Esophagus muscularis mucosa (tissue), 4 donors: ENCODE measurements at regions not wholly inside any gene's neighbourhood (a gene's known extent, or its start where the extent isn't known, plus 50 kb on each side); places are given as distances from the start of the nearest gene placed in this dataset.

ENCODE experiments used
- DNase-seq: peaks from one replicate; pipeline ENCODE4 v3.0.0-alpha.2; 2017; ENCODE audit errors: extremely low spot score
- H3K27ac ChIP-seq, 4 donors: fragments of 200-600 bp; sonication (generic); replicated peaks in 1 of 4; 1 replicate in 3 of 4; 2 replicates in 1 of 4; pipeline ENCODE4 v1.5.1; 2016 to 2019; ENCODE audit warnings: mild to moderate bottlenecking in 1 of 4
- H3K27me3 ChIP-seq, 4 donors: fragments of 200-600 bp; sonication (generic); one replicate each; pipeline versions ENCODE4 v1.5.1 to v1.6.0; 2016 to 2019
- H3K36me3 ChIP-seq, 4 donors: fragments of 200-600 bp; sonication (generic); one replicate each; pipeline ENCODE4 v1.5.1; 2016 to 2019
- H3K4me1 ChIP-seq, 4 donors: fragments of 200-600 bp; sonication (generic); one replicate each; pipeline ENCODE4 v1.5.1; 2016 to 2019
- H3K4me3 ChIP-seq, 4 donors: fragments of 200-600 bp; sonication (generic); 1 replicate in 2 of 4; 2 replicates in 2 of 4; pipeline ENCODE4 v1.5.1; 2016 to 2019; ENCODE audit warnings: mild to moderate bottlenecking in 4 of 4, moderate library complexity in 1 of 4
- H3K9me3 ChIP-seq, 4 donors: fragments of 200-600 bp; sonication (generic); 1 replicate in 3 of 4; 2 replicates in 1 of 4; pipeline ENCODE4 v1.5.1; 2016 to 2019
- CTCF ChIP-seq, 3 experiments: fragments of 200-600 bp in 2 of 3; fragments of 450-650 bp in 1 of 3; sonication (generic) in 2 of 3; IDR thresholded peaks; one replicate each; pipeline ENCODE4 v1.5.1; 2017 to 2019; ENCODE audit warnings: antibody characterized with exemption in 3 of 3, mild to moderate bottlenecking in 2 of 3, moderate library complexity in 1 of 3
- EP300 ChIP-seq: sonication (generic); formaldehyde crosslinking; IDR thresholded peaks from one replicate; pipeline ENCODE4 v1.6.1; 2017; ENCODE audit warnings: antibody characterized with exemption
- POLR2A ChIP-seq: fragments of 450-650 bp; IDR thresholded peaks from one replicate; pipeline ENCODE4 v1.6.1; 2017; ENCODE audit warnings: antibody characterized with exemption, moderate library complexity, mild to moderate bottlenecking, low read depth
- POLR2AphosphoS5 ChIP-seq, 2 donors: sonication (generic); formaldehyde crosslinking; IDR thresholded peaks; one replicate each; pipeline ENCODE4 v1.6.1; 2017; ENCODE audit warnings: antibody characterized with exemption in 2 of 2
- WGBS: methylation state at CpG from one replicate; pipeline ENCODE4 v1.1.5; 2018; 5-methylcytosine and 5-hydroxymethylcytosine counted together
- intact Hi-C: fragments of 100-400 bp; cut with DNase I; formaldehyde crosslinking; loops from one replicate; pipeline ENCODE4 v1.15.1; 2023

DNA sequence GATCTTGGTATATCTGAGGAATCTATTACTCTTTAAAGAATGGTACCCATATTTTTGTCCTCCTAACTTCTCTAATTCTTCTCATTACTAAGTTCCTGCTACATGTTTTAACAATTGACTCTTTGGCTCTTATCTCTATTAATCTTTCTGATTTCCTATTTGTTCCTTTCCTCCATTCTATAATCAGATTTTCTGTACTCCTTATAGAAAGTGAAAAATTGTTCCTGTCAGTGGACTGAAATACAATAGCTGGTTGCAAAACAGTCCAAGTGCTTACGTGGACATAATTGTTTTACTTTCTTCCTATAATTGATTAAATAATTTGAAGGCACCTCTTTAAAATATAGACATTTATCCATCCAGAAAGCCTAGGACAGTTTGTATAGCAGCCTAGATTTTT lies 86.7 kb upstream of the PTHLH start:
- intact Hi-C loops, result no loop called here

DNA sequence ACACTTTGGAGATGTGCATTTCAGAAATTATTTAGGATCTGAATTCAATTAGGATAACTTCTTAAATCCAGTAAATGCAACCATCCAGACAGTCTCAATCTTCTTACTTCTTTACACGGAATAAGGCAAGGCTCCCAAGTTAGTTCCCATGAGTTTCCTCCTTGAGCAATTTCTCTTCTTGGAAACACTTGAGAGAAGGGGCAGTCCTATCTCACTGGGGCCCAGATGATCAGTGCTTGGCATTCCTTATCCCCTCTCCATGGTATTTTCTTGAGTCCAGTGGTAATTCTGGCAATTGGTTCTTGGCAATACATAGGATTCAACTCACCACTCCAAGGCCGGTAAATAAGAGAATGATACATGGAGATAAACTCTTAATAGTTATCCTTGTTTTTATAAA lies 87.1 kb upstream of the PTHLH start:
- H3K4me1 ChIP-seq, result no peaks in the 10 kb centered on the region
- intact Hi-C loops, result no loop called here
- 77% methylated on average over 2 of the region's 2 CpGs for WGBS
- no peaks in the 10 kb centered on the region for H3K9me3 ChIP-seq
- no peak for DNase-seq
- H3K4me3 ChIP-seq, result no peak overlapping the region
- no peak for TF ChIP-seq POLR2AphosphoS5 (IDR thresholded peaks at IDR 0.05)
- no peak for TF ChIP-seq POLR2A
- no peaks in the 10 kb centered on the region for H3K27me3 ChIP-seq
- no peak overlapping the region for H3K27ac ChIP-seq
- no peaks in the 10 kb centered on the region for H3K36me3 ChIP-seq

More for the DNA sequence above, 86.7 kb upstream of the PTHLH start:
- no peaks in the 10 kb centered on the region for H3K4me1 ChIP-seq
- no peak for DNase-seq
- no peaks in the 10 kb centered on the region for H3K27me3 ChIP-seq
- no peak overlapping the region for H3K4me3 ChIP-seq
- no peak overlapping the region for H3K27ac ChIP-seq
- no peaks in the 10 kb centered on the region for H3K9me3 ChIP-seq
- TF ChIP-seq POLR2A (no peak), EP300 (no peak), POLR2AphosphoS5 (IDR thresholded peaks at IDR 0.05) (no peak), CTCF (IDR thresholded peaks at IDR 0.05) (no peak)
- no peaks in the 10 kb centered on the region for H3K36me3 ChIP-seq
- 73% methylated on average over 1 of the region's 1 CpG for WGBS

DNA sequence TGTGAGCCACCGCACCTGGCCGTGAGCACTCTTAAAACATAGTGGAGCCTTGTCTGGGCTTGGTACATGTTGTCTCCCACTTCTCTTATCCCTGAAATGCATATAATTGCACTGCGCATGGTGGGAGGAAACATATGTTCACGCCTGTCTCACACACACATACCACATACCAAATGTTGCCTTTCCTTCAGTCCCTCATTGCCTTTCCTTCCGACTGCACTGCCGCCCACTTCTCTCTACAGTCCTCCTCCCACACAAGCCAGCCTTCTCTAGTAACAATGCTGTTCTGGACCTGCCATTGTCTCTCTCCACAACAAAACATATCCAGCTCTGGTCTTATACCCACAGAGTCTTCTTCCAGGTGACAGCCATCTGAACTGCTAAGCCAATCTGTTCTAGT lies 88.3 kb upstream of the PTHLH start:
- 94% methylated on average over 6 of the region's 6 CpGs for WGBS
- no peak for DNase-seq
- intact Hi-C loops, result no loop called here
- H3K27me3 ChIP-seq, result no peaks in the 10 kb centered on the region
- no peak overlapping the region for H3K27ac ChIP-seq
- no peaks in the 10 kb centered on the region for H3K36me3 ChIP-seq
- no peak for TF ChIP-seq EP300
- no peak for TF ChIP-seq POLR2A
- TF ChIP-seq CTCF (IDR thresholded peaks at IDR 0.05), result no peak
- no peak for TF ChIP-seq POLR2AphosphoS5 (IDR thresholded peaks at IDR 0.05)
- H3K4me1 ChIP-seq, result no peaks in the 10 kb centered on the region
- H3K9me3 ChIP-seq, result no peaks in the 10 kb centered on the region
- H3K4me3 ChIP-seq, result no peak overlapping the region

DNA sequence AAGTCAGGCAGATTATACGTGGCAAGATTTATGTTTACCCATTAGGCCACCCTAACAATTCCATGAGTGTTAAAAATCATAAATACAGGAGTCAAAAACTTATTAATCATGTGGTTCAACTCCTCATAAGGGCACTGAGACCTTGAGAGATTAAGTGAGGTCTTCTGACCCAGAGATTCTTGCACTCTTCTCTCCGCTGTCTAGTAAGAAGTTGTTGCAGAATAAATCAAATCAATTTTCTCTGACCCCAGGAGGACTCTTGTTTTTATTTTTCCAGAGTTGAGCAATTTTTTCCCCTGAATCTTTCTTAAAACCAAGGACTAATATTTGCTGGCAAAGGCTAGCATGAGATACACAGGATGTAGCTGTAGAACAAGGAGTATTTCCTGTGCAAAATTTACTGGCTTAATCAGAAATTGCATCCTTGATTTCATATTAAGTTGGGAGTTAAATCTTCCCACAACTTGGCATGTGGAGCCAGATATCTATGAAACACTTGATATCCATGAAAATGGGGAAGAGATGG lies 90.9 kb upstream of the PTHLH start:
- WGBS, result 69% methylated on average over 2 of the region's 2 CpGs
- Histone ChIP-seq H3K27me3 (no peaks in the 10 kb centered on the region), H3K27ac (no peak overlapping the region), H3K9me3 (no peaks in the 10 kb centered on the region), H3K4me1 (no peaks in the 10 kb centered on the region), H3K4me3 (no peak overlapping the region), H3K36me3 (no peaks in the 10 kb centered on the region)
- TF ChIP-seq CTCF (IDR thresholded peaks at IDR 0.05), result no peak
- TF ChIP-seq EP300, result no peak
- TF ChIP-seq POLR2AphosphoS5 (IDR thresholded peaks at IDR 0.05), result no peak
- TF ChIP-seq POLR2A, result no peak
- no peak for DNase-seq
- intact Hi-C loops, result no loop called here

DNA sequence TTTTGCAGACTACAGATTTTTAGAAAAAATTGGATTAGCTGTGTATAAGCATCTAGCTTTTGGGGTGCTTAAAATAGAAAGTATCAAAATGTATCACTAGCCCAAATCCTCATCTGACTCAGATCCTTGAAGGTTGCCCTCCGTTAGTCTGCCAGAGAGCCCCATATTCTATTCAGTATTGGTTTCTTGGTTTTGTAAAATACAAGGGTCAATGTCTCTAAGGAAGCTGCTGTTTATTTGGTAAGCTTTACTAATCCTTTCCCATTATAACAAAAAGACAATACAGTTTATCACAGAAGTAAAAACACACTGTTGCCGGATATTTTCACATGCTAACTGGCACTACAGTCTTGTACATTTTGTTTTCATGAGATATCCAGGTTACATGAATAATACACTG lies 92.8 kb upstream of the PTHLH start:
- Histone ChIP-seq H3K36me3 (no peaks in the 10 kb centered on the region), H3K4me3 (no peak overlapping the region), H3K9me3 (no peaks in the 10 kb centered on the region), H3K4me1 (no peaks in the 10 kb centered on the region), H3K27ac (no peak overlapping the region), H3K27me3 (no peaks in the 10 kb centered on the region)
- 93% methylated on average over 2 of the region's 2 CpGs for WGBS
- TF ChIP-seq EP300 (no peak), CTCF (IDR thresholded peaks at IDR 0.05) (no peak), POLR2A (no peak), POLR2AphosphoS5 (IDR thresholded peaks at IDR 0.05) (no peak)
- intact Hi-C loops, result no loop called here
- DNase-seq, result no peak
